Esophagus muscularis mucosa (tissue), 4 donors: ENCODE measurements at regions not wholly inside any gene's neighbourhood (a gene's known extent, or its start where the extent isn't known, plus 50 kb on each side); places are given as distances from the start of the nearest gene placed in this dataset.

Experiments used
- DNase-seq: peaks from one replicate; pipeline ENCODE4 v3.0.0-alpha.2; 2017; ENCODE audit errors: extremely low spot score
- H3K27ac ChIP-seq, 4 donors: fragments of 200-600 bp; sonication (generic); replicated peaks in 1 of 4; 1 replicate in 3 of 4; 2 replicates in 1 of 4; pipeline ENCODE4 v1.5.1; 2016 to 2019; ENCODE audit warnings: mild to moderate bottlenecking in 1 of 4
- H3K27me3 ChIP-seq, 4 donors: fragments of 200-600 bp; sonication (generic); one replicate each; pipeline versions ENCODE4 v1.5.1 to v1.6.0; 2016 to 2019
- H3K36me3 ChIP-seq, 4 donors: fragments of 200-600 bp; sonication (generic); one replicate each; pipeline ENCODE4 v1.5.1; 2016 to 2019
- H3K4me1 ChIP-seq, 4 donors: fragments of 200-600 bp; sonication (generic); one replicate each; pipeline ENCODE4 v1.5.1; 2016 to 2019
- H3K4me3 ChIP-seq, 4 donors: fragments of 200-600 bp; sonication (generic); 1 replicate in 2 of 4; 2 replicates in 2 of 4; pipeline ENCODE4 v1.5.1; 2016 to 2019; ENCODE audit warnings: mild to moderate bottlenecking in 4 of 4, moderate library complexity in 1 of 4
- H3K9me3 ChIP-seq, 4 donors: fragments of 200-600 bp; sonication (generic); 1 replicate in 3 of 4; 2 replicates in 1 of 4; pipeline ENCODE4 v1.5.1; 2016 to 2019
- EP300 ChIP-seq: sonication (generic); formaldehyde crosslinking; IDR thresholded peaks from one replicate; pipeline ENCODE4 v1.6.1; 2017; ENCODE audit warnings: antibody characterized with exemption
- POLR2A ChIP-seq: fragments of 450-650 bp; IDR thresholded peaks from one replicate; pipeline ENCODE4 v1.6.1; 2017; ENCODE audit warnings: antibody characterized with exemption, moderate library complexity, mild to moderate bottlenecking, low read depth
- POLR2AphosphoS5 ChIP-seq, 2 donors: sonication (generic); formaldehyde crosslinking; IDR thresholded peaks; one replicate each; pipeline ENCODE4 v1.6.1; 2017; ENCODE audit warnings: antibody characterized with exemption in 2 of 2
- WGBS: methylation state at CpG from one replicate; pipeline ENCODE4 v1.1.5; 2018; 5-methylcytosine and 5-hydroxymethylcytosine counted together
- intact Hi-C: fragments of 100-400 bp; cut with DNase I; formaldehyde crosslinking; loops from one replicate; pipeline ENCODE4 v1.15.1; 2023
- small RNA-seq, 3 donors: library from RNA; depleted of rRNA; stranded (forward); fragments of <200 nt; gene quantifications; one replicate each; pipeline ENCODE3, GENCODE V24; 2016
- TF ChIP-seq, protein P1 (sequence below), 3 experiments: fragments of 200-600 bp in 2 of 3; fragments of 450-650 bp in 1 of 3; sonication (generic) in 2 of 3; IDR thresholded peaks; one replicate each; pipeline ENCODE4 v1.5.1; 2017 to 2019; ENCODE audit warnings: antibody characterized with exemption in 3 of 3, mild to moderate bottlenecking in 2 of 3, moderate library complexity in 1 of 3

DNA sequence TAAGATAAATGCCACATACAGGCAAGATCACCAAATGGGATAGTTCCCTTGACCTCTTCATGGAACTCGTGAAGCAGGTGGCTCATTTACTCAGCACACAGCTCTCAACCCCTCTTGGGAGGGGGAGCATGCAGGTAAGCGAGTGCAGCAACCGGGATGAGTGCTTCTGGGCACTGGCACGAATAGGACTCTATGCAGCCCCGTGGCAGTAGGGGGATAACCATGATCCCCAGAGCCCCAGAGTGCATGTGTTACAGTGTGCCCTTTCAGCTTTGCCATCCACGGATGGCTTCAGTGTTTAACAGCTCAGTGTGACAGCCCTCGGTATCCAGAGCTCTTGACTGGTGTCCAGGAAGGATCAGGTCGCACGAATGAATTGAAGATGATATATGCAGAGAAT is 1187.1 kb downstream of the CDH9 start:
- H3K36me3 ChIP-seq = no peaks in the 10 kb centered on the region
- H3K27ac ChIP-seq = no peak overlapping the region
- 75% methylated on average over 6 of the region's 9 CpGs for WGBS
- TF ChIP-seq POLR2A (no peak), POLR2AphosphoS5 (IDR thresholded peaks at IDR 0.05) (no peak)
- TF ChIP-seq, protein P1, sequence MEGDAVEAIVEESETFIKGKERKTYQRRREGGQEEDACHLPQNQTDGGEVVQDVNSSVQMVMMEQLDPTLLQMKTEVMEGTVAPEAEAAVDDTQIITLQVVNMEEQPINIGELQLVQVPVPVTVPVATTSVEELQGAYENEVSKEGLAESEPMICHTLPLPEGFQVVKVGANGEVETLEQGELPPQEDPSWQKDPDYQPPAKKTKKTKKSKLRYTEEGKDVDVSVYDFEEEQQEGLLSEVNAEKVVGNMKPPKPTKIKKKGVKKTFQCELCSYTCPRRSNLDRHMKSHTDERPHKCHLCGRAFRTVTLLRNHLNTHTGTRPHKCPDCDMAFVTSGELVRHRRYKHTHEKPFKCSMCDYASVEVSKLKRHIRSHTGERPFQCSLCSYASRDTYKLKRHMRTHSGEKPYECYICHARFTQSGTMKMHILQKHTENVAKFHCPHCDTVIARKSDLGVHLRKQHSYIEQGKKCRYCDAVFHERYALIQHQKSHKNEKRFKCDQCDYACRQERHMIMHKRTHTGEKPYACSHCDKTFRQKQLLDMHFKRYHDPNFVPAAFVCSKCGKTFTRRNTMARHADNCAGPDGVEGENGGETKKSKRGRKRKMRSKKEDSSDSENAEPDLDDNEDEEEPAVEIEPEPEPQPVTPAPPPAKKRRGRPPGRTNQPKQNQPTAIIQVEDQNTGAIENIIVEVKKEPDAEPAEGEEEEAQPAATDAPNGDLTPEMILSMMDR (IDR thresholded peaks at IDR 0.05) = no peak
- no peak for DNase-seq
- H3K4me1 ChIP-seq = no peaks in the 10 kb centered on the region
- no peaks in the 10 kb centered on the region for H3K27me3 ChIP-seq
- H3K9me3 ChIP-seq = no peaks in the 10 kb centered on the region
- no peak overlapping the region for H3K4me3 ChIP-seq
- intact Hi-C loops = no loop called here

DNA sequence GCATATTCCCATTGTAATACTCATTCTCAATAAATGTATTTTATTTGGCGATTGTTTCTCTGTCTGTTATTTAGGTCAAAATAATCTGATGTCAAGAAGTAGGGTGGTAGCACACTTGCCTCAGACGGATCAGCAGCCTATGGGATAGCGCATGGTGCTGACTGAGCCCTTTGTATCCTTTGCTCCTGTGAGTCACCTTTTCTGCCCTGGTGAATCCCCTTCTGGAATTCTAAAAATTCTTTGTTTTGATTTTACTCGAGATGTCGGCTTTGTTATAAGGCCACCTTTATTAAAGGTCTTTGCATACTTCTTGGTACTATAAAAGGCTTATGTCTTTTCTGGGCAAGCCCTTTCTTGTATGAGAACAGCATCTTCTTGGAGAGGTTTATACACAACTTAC is 1187.8 kb downstream of the CDH9 start:
- Histone ChIP-seq H3K27me3 (no peaks in the 10 kb centered on the region), H3K4me1 (no peaks in the 10 kb centered on the region), H3K9me3 (peaks cover 0 to under 1% (median 0%) of the 10 kb centered on the region in 4 donors), H3K27ac (no peak overlapping the region), H3K4me3 (no peak overlapping the region), H3K36me3 (no peaks in the 10 kb centered on the region)
- TF ChIP-seq, protein P1 (IDR thresholded peaks at IDR 0.05) = no peak
- TF ChIP-seq POLR2AphosphoS5 (IDR thresholded peaks at IDR 0.05) = no peak
- TF ChIP-seq EP300 = no peak
- no peak for TF ChIP-seq POLR2A
- intact Hi-C loops = no loop called here
- DNase-seq = no peak
- WGBS = 62% methylated on average over 5 of the region's 5 CpGs

DNA sequence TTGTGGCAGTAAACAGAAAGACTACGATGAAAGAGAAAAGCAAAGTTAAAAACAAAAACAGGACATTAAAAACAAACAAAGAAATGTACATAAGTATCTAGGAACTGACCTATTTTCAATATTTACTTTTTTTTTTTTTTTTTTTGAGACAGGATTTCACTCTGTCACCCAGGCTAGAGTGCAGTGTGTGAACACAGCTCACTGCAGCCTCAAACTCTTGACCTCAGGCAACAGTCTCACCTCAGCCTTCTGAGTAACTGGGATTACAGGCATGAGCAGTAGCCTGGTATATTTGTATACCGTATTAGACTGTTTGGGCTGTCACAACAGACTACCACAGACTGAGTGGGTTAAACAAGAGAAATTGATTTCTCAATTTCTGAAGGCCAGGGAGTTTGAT is 1189.1 kb downstream of the CDH9 start:
- Histone ChIP-seq H3K9me3 (peaks cover 0 to 6% (median 5%) of the 10 kb centered on the region in 4 donors), H3K36me3 (no peaks in the 10 kb centered on the region), H3K27ac (no peak overlapping the region), H3K4me1 (no peaks in the 10 kb centered on the region), H3K27me3 (no peaks in the 10 kb centered on the region), H3K4me3 (no peak overlapping the region)
- intact Hi-C loops = no loop called here
- DNase-seq = no peak
- 47% methylated on average over 2 of the region's 2 CpGs for WGBS
- TF ChIP-seq POLR2A (no peak), EP300 (no peak), POLR2AphosphoS5 (IDR thresholded peaks at IDR 0.05) (no peak)
- TF ChIP-seq, protein P1 (IDR thresholded peaks at IDR 0.05) = no peak

DNA sequence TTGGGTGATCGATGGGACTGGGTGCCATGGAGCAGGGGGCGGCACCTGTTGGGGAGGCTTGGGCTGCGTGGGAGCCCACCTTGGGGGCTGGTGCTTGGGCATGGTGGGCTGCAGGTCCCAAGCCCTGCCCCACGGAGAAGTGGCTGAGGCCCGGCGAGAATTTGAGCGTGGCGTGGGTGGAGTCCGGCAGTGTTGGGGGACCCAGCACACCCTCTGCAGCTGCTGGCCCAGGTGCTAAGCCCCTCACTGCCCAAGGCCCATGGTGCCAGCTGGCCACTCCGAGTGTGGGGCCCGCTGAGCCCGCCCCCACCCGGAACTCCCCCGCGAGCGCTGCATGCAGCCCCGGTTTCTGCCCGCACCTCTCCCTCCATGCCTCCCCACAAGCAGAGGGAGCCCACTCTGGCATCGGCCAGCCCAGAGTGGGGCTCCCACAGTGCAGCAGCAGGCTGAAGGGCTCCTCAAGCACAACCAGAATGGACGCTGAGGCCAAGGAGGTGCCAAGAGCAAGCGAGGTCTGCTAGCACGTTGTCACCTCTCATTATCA is 1178.6 kb upstream of the CDH10 start:
- peaks cover 0 to 9% (median 4%) of the 10 kb centered on the region in 4 donors for H3K9me3 ChIP-seq
- no peak overlapping the region for H3K4me3 ChIP-seq
- 93% methylated on average over 19 of the region's 22 CpGs for WGBS
- intact Hi-C loops = no loop called here
- DNase-seq = no peak
- H3K4me1 ChIP-seq = no peaks in the 10 kb centered on the region
- H3K27me3 ChIP-seq = no peaks in the 10 kb centered on the region
- H3K27ac ChIP-seq = no peak overlapping the region
- TF ChIP-seq POLR2AphosphoS5 (IDR thresholded peaks at IDR 0.05) (no peak), EP300 (no peak), POLR2A (no peak)
- TF ChIP-seq, protein P1 (IDR thresholded peaks at IDR 0.05) = no peak
- H3K36me3 ChIP-seq = no peaks in the 10 kb centered on the region

Small RNAs in the stretch of these regions (small RNA-seq; reads per million reads assigned to genes)
- gene AC113347.2 (0 reads per million in 3 donors), gene AC113347.3 (0 reads per million in 3 donors), gene RNU4-43P (0 reads per million in 3 donors)
